WERI-Rb-1 (cell line): ENCODE measurements at regions not wholly inside any gene's neighbourhood (a gene's known extent, or its start where the extent isn't known, plus 50 kb on each side); places are given as distances from the start of the nearest gene placed in this dataset.

Source experiments
- DNase-seq: peaks from one replicate; pipeline ENCODE4 v3.0.0-alpha.2; 2020
- H3K27ac ChIP-seq: fragments of 250-450 bp; sonication (Bioruptor Pico); 2 replicates; pipeline ENCODE4 v1.5.1; 2020; ENCODE audit warnings: mild to moderate bottlenecking, moderate library complexity
- H3K27me3 ChIP-seq: fragments of 250-450 bp; sonication (Bioruptor Pico); 2 replicates; pipeline ENCODE4 v1.5.1; 2021; ENCODE audit warnings: mild to moderate bottlenecking, low read depth, moderate library complexity; ENCODE audit not compliant: insufficient read depth, severe bottlenecking
- H3K36me3 ChIP-seq: fragments of 250-450 bp; sonication (Bioruptor Pico); 2 replicates; pipeline ENCODE4 v1.5.1; 2020; ENCODE audit warnings: mild to moderate bottlenecking, moderate library complexity
- H3K4me3 ChIP-seq: 2 replicates; pipeline ENCODE4 v1.5.1; 2011; ENCODE audit warnings: low read depth, mild to moderate bottlenecking, control low read depth, low read length
- H3K9me3 ChIP-seq: fragments of 250-450 bp; sonication (Bioruptor Pico); 2 replicates; pipeline ENCODE4 v1.5.1; 2021; ENCODE audit warnings: mild to moderate bottlenecking, moderate library complexity; ENCODE audit not compliant: severe bottlenecking
- TF ChIP-seq, protein P1 (sequence below): IDR thresholded peaks from 2 replicates; pipeline ENCODE4 v1.5.1; 2011; ENCODE audit warnings: low read depth, mild to moderate bottlenecking, control low read depth, inconsistent platforms, low read length

DNA sequence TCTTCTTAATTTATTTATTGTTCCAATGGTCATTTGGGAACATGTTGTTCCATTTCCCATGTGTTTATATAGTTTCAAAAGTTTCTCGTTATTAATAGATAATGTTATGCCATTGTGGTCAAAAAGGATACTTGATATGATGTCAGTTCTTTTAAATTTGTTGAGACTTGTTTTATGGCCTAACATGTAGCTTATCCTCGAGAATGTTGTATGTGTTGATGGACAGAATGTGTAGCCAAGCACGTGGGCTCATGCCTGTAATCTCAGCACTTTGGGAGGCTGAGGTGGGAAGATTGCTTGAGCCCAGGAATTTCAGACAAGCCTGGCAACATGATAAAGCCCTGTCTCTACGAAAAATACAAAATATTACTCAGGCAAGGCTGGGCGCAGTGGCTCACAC lies 168.5 kb upstream of the USP38 start:
- TF ChIP-seq, protein P1, sequence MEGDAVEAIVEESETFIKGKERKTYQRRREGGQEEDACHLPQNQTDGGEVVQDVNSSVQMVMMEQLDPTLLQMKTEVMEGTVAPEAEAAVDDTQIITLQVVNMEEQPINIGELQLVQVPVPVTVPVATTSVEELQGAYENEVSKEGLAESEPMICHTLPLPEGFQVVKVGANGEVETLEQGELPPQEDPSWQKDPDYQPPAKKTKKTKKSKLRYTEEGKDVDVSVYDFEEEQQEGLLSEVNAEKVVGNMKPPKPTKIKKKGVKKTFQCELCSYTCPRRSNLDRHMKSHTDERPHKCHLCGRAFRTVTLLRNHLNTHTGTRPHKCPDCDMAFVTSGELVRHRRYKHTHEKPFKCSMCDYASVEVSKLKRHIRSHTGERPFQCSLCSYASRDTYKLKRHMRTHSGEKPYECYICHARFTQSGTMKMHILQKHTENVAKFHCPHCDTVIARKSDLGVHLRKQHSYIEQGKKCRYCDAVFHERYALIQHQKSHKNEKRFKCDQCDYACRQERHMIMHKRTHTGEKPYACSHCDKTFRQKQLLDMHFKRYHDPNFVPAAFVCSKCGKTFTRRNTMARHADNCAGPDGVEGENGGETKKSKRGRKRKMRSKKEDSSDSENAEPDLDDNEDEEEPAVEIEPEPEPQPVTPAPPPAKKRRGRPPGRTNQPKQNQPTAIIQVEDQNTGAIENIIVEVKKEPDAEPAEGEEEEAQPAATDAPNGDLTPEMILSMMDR = no peak
- Histone ChIP-seq H3K9me3 (no peaks in the 10 kb centered on the region), H3K36me3 (no peaks in the 10 kb centered on the region), H3K4me3 (no peak overlapping the region), H3K27me3 (no peaks in the 10 kb centered on the region), H3K27ac (no peak overlapping the region)
- DNase-seq = no peak

DNA sequence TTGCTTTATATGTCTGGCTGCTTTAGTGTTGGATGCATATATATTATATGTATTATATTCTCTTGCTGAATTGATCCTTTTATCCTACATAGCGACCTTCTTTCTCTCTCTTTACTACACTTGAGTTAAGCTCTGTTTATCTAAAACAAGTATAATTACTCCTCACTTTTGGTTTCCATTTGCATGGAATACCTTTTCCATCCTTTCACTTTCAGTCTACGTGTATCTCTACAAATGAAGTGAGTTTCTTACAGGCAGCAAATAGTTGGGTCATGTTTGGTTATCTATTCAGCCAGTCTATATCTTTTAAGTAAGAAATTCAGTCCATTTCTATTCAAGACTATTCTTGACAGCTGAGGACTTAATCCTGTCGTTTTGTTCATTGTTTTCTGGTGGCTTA lies 167.5 kb upstream of the USP38 start:
- Histone ChIP-seq H3K36me3 (no peaks in the 10 kb centered on the region), H3K27ac (no peak overlapping the region), H3K9me3 (no peaks in the 10 kb centered on the region), H3K27me3 (no peaks in the 10 kb centered on the region), H3K4me3 (no peak overlapping the region)
- TF ChIP-seq, protein P1 = no peak
- DNase-seq = no peak

DNA sequence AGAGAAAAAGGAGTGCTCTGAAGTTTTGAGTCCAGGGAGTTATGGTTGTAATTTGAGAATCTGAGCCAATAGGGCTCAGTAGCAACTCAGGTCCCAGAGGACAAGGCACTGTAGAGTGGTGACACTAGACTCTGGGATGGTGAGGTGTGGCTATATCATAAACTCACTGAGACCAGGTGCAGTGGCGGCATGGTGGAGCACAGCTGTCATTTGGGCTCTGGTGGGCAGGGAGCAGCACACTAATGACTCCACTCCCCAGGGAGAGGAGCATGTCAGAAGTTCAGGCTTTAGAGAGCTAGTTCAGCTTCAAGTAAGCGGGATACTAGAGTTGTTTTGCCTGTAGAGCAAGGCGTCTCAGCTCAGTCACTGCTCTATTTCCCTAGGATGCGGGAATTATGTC lies 165.4 kb upstream of the USP38 start:
- Histone ChIP-seq H3K9me3 (no peaks in the 10 kb centered on the region), H3K27ac (no peak overlapping the region), H3K27me3 (no peaks in the 10 kb centered on the region), H3K4me3 (no peak overlapping the region), H3K36me3 (no peaks in the 10 kb centered on the region)
- TF ChIP-seq, protein P1 = no peak
- DNase-seq = no peak

DNA sequence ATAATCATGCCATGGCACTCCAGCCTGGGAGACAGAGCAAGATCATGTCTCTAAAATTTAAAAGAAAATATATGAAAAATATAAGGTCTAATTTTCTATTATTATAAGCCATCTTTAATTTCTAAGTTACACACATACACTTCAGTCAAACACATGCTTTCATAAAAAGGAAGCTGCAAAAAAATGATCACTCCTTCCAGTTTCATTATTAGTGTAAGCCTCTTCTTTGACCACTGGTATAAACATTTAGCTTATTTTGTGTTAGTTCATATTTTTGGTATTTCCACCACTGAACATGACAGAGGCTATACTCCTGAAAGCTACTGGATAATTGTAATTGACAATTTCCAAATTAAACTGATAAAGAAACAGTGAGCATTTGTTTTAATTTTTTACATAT lies 163.3 kb upstream of the USP38 start:
- DNase-seq = no peak
- Histone ChIP-seq H3K36me3 (no peaks in the 10 kb centered on the region), H3K4me3 (no peak overlapping the region), H3K27ac (no peak overlapping the region), H3K27me3 (no peaks in the 10 kb centered on the region), H3K9me3 (no peaks in the 10 kb centered on the region)
- TF ChIP-seq, protein P1 = no peak

DNA sequence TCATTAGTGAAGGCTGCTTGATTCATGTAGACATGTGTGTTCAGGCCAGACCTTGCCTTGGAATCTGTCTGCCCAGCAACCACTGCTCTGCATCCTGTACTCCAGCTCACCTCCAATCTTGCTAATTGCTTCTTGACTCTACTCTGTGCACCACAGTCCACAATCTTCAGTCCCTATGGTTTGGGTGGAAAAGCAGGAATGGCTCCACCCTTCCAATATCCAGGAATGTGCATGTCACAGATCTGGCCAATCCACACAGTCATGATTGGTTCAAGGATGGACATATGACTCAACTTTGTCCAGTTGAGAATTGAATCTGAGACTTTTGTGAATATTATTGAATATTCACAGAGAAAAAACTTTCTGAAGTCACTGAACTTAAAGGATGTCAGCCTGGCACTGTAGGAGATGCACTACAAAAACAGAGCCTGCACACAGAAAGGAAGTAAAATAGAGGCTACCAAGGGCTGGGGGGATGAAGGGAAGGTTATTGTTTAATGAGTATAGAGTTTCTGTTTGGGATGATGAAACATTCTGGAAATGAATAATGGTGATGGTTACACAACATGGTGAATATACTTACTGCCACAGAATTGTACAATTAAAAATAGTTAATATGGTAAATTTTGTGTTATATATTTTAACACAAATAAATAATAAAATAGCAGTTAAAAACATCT lies 161.3 kb upstream of the USP38 start:
- no peak overlapping the region for H3K4me3 ChIP-seq
- no peaks in the 10 kb centered on the region for H3K9me3 ChIP-seq
- no peak for DNase-seq
- H3K27me3 ChIP-seq = no peaks in the 10 kb centered on the region
- H3K27ac ChIP-seq = no peak overlapping the region
- H3K36me3 ChIP-seq = no peaks in the 10 kb centered on the region
- TF ChIP-seq, protein P1 = no peak

DNA sequence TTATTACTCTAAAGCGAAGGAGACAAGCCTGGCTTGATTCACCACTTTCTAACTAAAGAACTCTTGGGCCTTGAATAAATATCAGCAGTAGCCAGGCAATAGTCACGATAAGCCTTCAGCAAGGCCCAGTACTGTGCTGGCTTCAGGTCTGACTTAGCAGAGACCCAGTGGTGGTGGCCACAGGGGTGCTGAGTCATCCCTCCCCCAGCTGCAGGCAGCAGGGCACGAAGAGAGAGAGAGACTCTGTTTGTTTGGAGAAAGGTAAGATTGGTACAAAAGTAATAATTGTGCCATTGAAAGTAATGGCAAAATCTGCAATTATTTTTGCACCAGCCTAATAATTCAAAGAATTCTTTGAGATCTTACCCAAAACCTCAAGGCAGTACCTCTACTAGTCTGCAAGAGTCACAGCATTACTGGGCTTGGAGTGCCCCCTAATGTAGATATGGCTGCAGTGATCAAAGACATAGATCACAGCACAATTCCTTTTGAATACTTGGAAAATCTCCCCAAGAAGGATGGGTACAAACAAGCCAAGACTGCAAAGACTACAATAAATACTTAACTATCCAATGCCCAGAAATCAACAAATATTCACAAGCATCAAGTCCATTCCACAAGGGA lies 159.5 kb upstream of the USP38 start:
- no peak overlapping the region for H3K4me3 ChIP-seq
- no peak overlapping the region for H3K27ac ChIP-seq
- no peaks in the 10 kb centered on the region for H3K36me3 ChIP-seq
- DNase-seq = peak; percentile 35
- TF ChIP-seq, protein P1 = peak; percentile 58
- H3K27me3 ChIP-seq = no peaks in the 10 kb centered on the region
- no peaks in the 10 kb centered on the region for H3K9me3 ChIP-seq
